ENCODE measurements at regions not wholly inside any gene's neighbourhood (a gene's known extent, or its start where the extent isn't known, plus 50 kb on each side); places are given as distances from the start of the nearest gene placed in this dataset.

GRCh38 chr2:217166241-217166850 is 306.5 kb upstream of the TNP1 start:
- Histone ChIP-seq H3K27ac (no peak overlapping the region), H3K4me3 (no peak overlapping the region)
- TF ChIP-seq, protein P1, sequence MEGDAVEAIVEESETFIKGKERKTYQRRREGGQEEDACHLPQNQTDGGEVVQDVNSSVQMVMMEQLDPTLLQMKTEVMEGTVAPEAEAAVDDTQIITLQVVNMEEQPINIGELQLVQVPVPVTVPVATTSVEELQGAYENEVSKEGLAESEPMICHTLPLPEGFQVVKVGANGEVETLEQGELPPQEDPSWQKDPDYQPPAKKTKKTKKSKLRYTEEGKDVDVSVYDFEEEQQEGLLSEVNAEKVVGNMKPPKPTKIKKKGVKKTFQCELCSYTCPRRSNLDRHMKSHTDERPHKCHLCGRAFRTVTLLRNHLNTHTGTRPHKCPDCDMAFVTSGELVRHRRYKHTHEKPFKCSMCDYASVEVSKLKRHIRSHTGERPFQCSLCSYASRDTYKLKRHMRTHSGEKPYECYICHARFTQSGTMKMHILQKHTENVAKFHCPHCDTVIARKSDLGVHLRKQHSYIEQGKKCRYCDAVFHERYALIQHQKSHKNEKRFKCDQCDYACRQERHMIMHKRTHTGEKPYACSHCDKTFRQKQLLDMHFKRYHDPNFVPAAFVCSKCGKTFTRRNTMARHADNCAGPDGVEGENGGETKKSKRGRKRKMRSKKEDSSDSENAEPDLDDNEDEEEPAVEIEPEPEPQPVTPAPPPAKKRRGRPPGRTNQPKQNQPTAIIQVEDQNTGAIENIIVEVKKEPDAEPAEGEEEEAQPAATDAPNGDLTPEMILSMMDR (IDR thresholded peaks at IDR 0.05) = peak; percentile 38
- no peak for DNase-seq (ENCODE audit: low spot score)

GRCh38 chr2:217165547-217165946 is 305.7 kb upstream of the TNP1 start:
- TF ChIP-seq, protein P1 (IDR thresholded peaks at IDR 0.05) = no peak
- DNase-seq (ENCODE audit: low spot score) = no peak
- Histone ChIP-seq H3K27ac (no peak overlapping the region), H3K4me3 (no peak overlapping the region)

- no peak for DNase-seq (ENCODE audit: low spot score)
- H3K4me3 ChIP-seq = no peak overlapping the region
- H3K27ac ChIP-seq = no peak overlapping the region
- TF ChIP-seq, protein P1 (IDR thresholded peaks at IDR 0.05) = no peak
These were observed 304.1 kb upstream of the TNP1 start for GRCh38 chr2:217163987-217164386.

DNA sequence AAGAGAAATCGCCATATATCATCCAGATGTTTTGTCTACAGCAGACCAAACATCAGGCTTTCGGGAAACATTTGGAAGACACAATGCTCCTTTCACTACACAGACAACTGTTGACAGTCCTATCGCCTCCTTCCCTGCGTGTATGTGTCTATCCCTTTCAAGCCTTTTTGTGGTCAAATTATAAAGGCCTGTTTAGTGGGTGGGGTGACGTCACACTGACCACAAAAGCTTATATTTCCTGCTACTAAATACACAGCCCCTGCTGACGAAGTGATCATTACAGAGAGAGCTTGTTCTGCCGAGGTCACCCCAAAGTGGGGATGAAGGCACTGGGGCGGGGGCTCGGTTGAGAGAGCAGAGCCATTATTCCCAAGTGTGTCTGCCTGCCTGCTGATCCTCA is 302.7 kb upstream of the TNP1 start:
- TF ChIP-seq, protein P1 (IDR thresholded peaks at IDR 0.05) = no peak
- DNase-seq (ENCODE audit: low spot score) = no peak
- Histone ChIP-seq H3K27ac (no peak overlapping the region), H3K4me3 (no peak overlapping the region)

DNA sequence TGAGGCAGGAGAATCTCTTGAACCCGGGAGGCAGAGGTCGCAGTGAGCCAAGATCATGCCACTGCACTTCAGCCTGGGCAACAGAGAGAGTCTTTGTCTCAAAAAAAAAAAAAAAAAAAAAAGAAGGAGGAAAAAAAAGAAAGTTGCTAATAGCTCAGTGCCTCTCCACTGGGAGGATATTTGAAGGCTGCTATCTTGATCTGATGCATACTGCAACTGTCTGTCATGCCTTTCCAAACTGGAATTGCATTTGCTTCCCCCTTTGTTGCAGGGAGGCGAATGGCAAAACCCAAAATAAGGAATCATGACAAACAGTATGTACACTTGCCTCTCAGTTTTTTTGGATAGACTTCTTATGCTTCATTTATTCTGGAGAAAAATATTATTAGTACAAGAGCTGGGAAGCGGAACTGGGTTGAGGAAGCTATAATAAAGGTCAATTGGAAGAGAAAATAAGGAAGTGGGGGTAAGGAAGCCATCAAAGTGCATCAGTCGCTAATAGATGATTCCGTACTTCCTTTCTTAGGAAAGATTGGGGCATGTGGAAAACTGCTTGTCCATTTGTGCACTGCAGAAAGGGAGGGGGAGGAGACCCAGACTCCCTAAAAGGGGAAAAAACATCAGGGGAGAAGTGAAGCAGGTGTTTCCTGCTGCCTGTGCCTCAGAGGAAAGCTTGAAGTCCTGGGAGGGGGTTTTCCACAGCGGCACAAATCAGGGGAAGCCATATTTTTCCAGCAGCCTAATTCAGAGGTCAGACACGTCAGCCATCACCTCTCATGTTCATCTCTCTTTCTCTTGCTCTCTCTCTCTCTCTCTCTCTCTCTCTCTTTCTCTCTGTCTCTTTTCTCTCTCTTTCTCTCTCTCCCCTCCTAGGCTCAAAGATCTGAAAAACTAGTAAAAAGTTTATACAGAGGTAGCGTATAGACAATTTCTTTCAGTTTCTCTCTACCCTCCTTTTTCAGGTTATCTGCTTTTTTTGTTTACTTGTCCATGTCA is 301.4 kb upstream of the TNP1 start:
- DNase-seq (ENCODE audit: low spot score) = no peak
- no peak overlapping the region for H3K27ac ChIP-seq
- no peak overlapping the region for H3K4me3 ChIP-seq
- TF ChIP-seq, protein P1 (IDR thresholded peaks at IDR 0.05) = no peak

DNA sequence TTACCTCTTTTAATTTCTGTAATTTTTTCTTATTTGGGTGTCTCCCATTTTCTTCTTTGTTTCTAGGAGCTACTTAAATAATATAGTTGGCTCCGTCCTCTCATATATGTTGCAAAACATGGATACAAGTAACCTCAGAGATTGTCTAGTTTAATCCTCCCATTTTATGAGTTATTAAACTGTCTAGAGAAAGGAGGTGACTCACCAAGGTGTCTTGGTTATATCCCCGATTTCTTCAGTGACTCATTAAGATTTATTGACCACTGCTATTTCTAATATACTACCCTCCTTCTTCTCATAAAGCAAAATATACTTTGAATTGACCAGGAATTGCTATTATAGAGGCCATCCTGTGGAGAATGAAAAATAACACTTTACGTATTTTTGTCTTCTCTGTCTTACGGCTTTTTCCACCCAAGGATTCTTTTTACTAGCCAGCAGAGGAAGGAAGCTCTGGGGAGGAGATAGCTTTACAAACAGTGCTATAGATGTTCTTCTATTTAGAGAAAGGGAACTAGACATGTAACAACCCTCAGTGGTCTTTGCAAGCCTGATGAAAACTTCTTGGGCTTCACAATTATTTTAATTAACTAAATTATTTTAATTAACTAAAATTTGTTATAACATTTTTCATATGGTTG is 300.4 kb upstream of the TNP1 start:
- H3K4me3 ChIP-seq = no peak overlapping the region
- TF ChIP-seq, protein P1 (IDR thresholded peaks at IDR 0.05) = no peak
- DNase-seq (ENCODE audit: low spot score) = no peak
- no peak overlapping the region for H3K27ac ChIP-seq

All from coronary artery (tissue), 2 donors.